HT1080 (cell line): ENCODE measurements at regions not wholly inside any gene's neighbourhood (a gene's known extent, or its start where the extent isn't known, plus 50 kb on each side); places are given as distances from the start of the nearest gene placed in this dataset.
A peak's percentile ranks its signal among the peaks of the same experiment; 100 is the strongest.

Experiments used
- DNase-seq: peaks from one replicate; pipeline ENCODE4 v3.0.0-alpha.2; 2015; ENCODE audit warnings: low read depth

DNA sequence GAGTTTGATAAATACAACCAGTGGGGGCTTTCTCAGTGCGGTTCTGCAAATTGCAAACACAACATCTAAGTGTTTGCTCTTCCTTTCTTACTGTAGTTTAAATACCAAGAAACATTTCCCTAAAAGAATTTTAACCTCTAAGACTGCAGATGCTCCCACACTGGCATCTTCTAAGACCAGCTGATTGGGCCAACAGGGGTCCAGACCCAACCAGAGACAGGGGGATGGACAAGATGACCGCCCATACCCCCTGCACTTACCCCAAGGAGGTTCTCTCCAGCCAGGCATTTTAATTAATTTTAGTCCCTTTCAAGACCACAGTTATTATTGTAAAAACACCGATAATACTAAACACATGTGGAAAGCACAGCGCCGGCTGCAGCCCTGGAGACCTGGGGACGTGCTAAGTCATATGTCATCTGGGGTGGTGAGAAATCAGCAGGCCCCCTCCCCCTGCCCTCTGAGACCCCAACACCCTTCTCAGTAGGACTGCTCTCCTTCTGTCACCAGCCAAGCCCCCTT is 242.3 kb downstream of the SOX9 start:
- no peak for DNase-seq

DNA sequence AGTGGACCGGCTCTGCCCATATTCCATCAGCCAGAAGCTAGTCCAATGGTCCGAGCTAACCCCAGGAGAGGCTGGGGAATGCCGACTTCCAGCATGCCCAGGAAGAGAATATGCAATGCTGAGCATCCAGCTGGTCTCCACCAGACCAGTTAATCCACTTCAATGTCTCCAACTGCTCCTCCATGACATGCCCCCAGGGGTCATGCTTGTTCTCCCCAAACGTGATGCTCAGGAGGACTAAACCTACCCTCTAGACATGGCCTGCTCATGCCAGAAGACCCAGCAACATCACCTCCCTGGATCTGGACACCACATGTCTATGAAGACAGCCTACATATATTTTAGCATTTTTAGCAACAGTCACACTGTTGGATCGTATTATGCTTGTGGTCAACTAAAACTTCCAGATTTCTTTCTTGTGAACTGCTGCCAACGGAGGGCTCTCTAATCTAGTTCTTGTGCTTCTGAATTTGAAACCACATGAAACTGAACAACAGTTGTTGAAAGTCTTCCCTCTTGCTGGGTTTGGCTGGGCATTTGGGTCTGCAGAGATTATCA is 245.1 kb downstream of the SOX9 start:
- no peak for DNase-seq

DNA sequence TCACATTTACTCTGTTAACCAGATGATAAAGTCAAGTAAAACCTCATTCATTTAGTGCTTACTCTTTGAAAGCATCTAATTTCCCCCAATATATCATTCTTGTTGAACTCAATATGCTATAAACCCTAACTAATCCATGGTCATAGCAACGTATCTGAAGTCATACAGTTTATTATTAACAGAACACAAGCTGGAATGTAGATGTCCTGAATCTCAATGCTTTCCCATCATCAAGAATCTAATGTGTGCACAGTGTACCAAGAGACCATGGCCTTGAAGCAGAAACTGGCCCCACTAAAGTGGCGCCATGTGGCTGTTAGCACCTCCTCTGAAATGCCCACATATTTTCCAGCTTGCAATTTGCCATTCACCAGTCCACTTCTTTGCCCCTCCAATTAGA is 245.8 kb downstream of the SOX9 start:
- DNase-seq: no peak

GRCh38 chr17:72368191-72368590 is 247.4 kb downstream of the SOX9 start:
- no peak for DNase-seq

- DNase-seq: no peak
Observed at GRCh38 chr17:72369366-72369765, 248.5 kb downstream of the SOX9 start.

DNA sequence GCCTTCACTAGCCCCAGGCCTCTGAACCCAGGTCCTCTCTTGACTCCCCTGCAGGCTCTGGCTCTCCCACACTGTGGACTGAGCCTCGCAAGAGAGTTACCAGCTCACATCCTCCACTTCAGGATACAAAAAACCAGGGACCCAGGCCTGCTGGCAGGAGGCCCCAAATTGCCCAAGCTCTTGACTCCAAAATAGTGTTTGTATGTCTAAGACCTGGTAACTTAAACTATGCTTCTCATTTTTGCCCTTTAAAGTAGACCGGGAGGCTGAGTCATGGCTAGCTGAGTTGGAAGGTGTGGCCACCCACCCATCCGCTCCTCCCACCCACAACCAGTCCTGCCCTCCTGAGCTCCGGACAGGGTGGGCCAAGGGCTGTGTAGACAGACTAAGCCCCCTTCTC is 250.0 kb downstream of the SOX9 start:
- DNase-seq: peak; percentile 81

DNA sequence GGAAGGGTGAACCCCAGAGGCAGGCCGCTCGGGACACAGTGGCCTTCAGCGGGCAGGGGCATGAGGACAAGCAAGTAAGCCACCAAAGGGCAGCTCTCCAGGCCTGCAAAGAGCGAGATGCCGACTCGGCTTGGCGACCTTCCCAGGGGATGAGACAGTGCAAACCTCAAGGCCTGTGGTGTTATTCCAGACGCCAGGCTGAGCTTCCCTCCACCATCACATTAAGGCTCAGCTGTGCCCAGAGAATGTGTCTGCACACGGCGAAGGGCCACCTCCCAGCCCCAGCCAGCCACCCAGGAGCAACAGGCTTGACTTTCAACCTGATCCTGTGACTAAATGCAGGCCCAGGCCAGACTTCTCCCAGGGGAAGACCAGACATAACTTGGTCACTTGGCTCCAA is 251.4 kb downstream of the SOX9 start:
- DNase-seq: no peak

DNA sequence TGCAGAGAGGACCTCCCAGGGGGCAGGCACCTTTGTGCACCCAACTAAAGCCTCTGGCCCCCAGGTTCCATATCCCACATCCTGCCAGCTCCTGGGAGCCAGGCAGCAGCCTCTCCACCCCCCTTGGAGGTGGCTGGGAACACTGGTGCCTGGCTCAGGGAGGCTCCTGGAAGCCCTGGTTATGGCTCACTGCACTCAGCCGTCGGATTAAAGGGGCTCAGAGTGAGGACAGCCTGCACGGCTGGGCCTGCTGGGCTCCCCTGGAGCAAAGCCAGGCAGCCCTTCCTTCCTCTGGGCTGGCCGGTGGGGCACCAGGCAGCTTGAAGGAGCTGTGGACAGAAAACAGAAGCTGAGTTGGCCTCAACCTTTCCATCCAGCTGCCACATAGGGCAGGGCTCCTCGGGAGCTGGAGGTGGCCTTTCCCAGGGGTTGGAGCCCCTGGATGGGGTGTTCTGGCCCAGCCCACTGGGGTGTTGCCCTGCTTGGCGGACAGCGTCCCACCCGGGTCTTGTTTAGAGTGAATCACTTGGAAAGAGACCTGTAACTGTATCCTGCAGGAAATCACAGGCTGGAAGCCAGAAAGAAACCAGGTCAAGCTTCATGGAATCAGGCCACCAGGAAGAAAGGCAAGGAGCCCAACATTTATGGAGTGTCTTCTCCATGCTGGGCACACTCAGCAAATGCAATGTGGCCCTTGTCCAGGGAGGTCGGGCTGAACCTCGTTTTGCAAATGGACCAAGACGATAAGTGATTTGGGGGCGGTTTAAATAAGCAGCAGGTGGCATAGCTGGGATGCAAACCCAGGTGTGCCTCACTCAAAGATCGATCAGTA is 253.3 kb downstream of the SOX9 start:
- peak; percentile 83 for DNase-seq

- no peak for DNase-seq
Observed at GRCh38 chr17:72376526-72377345, 255.9 kb downstream of the SOX9 start.

GRCh38 chr17:72378414-72379390 is 257.9 kb downstream of the SOX9 start:
- DNase-seq: no peak

DNA sequence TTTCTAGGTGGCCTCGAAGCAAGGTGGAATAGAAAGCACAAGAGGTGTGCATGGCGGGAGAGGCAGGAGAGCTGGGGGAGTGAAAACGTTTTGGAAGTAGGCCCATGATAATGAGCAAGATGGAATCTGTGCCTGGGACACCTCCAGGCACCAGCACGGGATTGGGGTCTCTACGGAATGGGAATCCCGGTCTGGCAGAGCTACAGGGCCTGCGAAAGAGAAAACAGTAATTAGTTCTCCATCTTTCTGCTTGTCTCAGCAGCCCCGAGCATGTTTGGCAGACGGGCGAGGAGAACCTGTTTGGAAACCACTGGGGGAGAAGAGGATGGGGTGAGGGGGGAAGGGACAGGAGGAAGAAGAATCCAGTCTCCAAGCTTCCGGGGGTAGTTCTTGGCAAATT is 258.7 kb downstream of the SOX9 start:
- no peak for DNase-seq

GRCh38 chr17:72380120-72380519 is 259.3 kb downstream of the SOX9 start:
- no peak for DNase-seq

DNA sequence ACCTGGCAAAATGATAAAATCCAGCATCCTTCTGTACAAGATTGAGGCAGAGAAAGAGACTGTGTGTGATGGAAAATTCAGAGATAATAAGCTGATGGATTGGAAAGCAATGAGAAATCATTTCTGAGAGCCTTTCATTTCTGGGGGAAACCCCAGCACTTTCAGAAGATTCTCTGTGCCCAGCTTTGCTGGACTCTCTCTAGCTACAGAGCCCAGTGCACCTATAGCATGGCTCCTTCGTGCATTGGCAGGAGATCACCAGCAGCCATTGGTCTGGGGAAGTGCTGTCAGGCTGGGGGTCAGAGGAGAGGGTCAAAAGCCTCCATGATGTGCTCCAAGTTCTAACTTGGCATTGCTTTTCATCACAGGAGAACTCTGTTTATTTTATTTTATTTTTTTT is 259.9 kb downstream of the SOX9 start:
- no peak for DNase-seq

DNA sequence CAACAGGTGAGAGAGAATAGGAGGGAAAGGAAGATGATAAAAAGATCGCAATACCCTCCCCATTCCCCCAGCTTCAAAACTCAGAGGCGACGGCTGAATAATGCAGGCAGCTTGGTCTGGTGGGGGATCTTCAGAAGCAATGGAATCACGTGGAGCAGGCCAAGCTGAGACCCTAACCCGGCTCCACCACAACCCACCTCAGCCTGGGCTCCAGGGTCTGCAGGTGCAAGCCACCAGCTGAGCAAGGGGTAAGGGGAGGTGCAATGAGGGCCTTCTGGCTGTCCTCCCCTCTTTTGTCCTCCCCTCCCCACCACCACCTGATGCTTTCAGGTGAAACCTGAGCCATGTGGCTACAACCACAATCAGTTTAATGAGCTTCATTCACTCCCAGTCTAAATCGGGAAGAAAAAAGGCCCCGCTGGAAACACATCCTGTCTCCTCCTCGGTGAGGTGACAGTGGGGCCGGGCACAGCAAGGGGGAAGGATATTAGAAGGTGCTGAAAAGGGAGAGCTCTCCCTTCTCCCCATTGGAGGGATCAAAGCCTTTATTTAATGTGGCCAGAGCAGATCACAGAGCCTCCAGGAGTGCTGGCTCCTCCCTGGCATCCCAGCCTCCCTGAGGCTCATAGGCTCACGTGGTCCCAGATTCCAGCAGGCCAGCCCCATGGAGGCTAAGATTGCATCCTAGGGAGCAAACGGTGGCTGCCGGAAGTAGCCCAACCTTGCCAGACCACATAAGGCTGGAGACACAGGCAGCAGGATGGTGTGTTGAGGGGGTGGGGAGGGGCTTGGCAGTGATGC is 261.0 kb downstream of the SOX9 start:
- no peak for DNase-seq

GRCh38 chr17:72382971-72383722 is 262.3 kb downstream of the SOX9 start:
- no peak for DNase-seq

DNA sequence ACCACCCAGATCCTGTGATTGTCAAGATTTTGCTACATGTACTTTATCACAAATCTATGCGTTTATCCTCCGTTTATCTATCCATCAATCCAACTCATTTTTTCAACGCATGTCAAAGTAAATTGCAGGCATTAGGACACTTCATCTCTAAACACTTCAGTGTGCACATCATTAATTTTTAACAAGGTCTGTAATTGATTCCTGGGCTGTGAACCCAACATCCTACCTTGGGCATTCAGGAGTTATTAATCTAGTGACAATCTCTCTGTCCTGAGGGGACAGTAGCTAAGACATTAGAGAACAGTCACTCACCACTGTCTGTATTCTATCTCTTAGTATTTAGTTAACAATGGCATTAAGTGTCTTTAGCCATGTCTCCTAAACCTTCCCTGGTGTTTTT is 264.7 kb downstream of the SOX9 start:
- no peak for DNase-seq

GRCh38 chr17:72386173-72386572 is 265.4 kb downstream of the SOX9 start:
- DNase-seq: peak; percentile 77

GRCh38 chr17:72386619-72387237 is 265.9 kb downstream of the SOX9 start:
- peak; percentile 48 for DNase-seq

GRCh38 chr17:72387487-72387886 is 266.7 kb downstream of the SOX9 start:
- peak; percentile 84 for DNase-seq
